ENCODE measurements at regions not wholly inside any gene's neighbourhood (a gene's known extent, or its start where the extent isn't known, plus 50 kb on each side); places are given as distances from the start of the nearest gene placed in this dataset.

DNA sequence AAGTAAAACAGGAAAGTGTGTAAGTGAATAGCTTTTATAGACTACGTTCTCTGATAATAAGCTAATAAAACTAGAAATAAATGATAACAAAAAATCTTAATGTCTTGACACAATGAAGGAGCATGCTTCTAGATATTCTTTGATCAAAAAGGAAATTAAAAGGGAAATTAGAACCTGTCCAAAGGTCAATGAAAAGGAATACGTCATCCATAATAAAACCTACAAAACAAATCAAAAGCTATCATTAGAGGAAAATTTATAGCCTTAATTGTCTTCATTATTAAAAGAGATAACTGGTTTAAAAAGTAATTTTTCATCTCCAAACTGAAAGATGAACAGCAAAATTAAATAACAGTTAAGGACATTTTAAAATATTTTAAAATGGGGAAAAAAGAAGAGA, 196.3 kb upstream of the BTBD3 start (continued):
- no peak for TF ChIP-seq FOXP4 (CRISPR knock-in tag; IDR thresholded peaks at IDR 0.05)
- TF ChIP-seq, protein P1, sequence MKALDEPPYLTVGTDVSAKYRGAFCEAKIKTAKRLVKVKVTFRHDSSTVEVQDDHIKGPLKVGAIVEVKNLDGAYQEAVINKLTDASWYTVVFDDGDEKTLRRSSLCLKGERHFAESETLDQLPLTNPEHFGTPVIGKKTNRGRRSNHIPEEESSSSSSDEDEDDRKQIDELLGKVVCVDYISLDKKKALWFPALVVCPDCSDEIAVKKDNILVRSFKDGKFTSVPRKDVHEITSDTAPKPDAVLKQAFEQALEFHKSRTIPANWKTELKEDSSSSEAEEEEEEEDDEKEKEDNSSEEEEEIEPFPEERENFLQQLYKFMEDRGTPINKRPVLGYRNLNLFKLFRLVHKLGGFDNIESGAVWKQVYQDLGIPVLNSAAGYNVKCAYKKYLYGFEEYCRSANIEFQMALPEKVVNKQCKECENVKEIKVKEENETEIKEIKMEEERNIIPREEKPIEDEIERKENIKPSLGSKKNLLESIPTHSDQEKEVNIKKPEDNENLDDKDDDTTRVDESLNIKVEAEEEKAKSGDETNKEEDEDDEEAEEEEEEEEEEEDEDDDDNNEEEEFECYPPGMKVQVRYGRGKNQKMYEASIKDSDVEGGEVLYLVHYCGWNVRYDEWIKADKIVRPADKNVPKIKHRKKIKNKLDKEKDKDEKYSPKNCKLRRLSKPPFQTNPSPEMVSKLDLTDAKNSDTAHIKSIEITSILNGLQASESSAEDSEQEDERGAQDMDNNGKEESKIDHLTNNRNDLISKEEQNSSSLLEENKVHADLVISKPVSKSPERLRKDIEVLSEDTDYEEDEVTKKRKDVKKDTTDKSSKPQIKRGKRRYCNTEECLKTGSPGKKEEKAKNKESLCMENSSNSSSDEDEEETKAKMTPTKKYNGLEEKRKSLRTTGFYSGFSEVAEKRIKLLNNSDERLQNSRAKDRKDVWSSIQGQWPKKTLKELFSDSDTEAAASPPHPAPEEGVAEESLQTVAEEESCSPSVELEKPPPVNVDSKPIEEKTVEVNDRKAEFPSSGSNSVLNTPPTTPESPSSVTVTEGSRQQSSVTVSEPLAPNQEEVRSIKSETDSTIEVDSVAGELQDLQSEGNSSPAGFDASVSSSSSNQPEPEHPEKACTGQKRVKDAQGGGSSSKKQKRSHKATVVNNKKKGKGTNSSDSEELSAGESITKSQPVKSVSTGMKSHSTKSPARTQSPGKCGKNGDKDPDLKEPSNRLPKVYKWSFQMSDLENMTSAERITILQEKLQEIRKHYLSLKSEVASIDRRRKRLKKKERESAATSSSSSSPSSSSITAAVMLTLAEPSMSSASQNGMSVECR (CRISPR knock-in tag; IDR thresholded peaks at IDR 0.05; ENCODE audit: borderline replicate concordance) = no peak
- TF ChIP-seq, protein P2, sequence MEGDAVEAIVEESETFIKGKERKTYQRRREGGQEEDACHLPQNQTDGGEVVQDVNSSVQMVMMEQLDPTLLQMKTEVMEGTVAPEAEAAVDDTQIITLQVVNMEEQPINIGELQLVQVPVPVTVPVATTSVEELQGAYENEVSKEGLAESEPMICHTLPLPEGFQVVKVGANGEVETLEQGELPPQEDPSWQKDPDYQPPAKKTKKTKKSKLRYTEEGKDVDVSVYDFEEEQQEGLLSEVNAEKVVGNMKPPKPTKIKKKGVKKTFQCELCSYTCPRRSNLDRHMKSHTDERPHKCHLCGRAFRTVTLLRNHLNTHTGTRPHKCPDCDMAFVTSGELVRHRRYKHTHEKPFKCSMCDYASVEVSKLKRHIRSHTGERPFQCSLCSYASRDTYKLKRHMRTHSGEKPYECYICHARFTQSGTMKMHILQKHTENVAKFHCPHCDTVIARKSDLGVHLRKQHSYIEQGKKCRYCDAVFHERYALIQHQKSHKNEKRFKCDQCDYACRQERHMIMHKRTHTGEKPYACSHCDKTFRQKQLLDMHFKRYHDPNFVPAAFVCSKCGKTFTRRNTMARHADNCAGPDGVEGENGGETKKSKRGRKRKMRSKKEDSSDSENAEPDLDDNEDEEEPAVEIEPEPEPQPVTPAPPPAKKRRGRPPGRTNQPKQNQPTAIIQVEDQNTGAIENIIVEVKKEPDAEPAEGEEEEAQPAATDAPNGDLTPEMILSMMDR (IDR thresholded peaks at IDR 0.05) = no peak
- TF ChIP-seq STAT6 (CRISPR knock-in tag; conservative IDR thresholded peaks at IDR 0.05; ENCODE audit: low read depth) = no peak
- TF ChIP-seq E2F5 (CRISPR knock-in tag; IDR thresholded peaks at IDR 0.05) = no peak
- TF ChIP-seq SMAD3 (CRISPR knock-in tag; IDR thresholded peaks at IDR 0.05; ENCODE audit: borderline replicate concordance) = no peak
- no peak for TF ChIP-seq USF1 (CRISPR knock-in tag; IDR thresholded peaks at IDR 0.05)

DNA sequence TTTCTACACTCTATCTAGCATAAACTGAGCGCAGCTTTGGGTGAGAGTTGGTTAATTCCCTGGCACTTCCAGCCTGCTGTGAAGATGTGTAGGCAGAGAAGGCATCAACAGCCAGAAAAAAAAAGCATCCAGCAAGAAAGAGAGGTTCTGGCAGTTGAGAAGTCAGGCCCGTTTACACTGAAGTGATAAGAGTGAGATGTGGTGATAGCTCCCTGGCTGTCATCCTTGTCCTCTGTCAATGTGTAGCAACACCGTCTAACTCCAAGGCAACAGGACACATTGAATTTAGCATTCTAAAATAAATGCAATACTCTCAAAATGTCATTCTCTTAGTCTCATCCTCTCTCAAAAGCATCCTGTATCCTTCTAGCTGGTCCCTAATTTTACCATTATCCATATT, 193.6 kb upstream of the BTBD3 start:
- DNase-seq (ENCODE audit: low spot score) (no peak), ATAC-seq (no peak)
- H3K27ac Mint-ChIP-seq = no peak overlapping the region
- no peak overlapping the region for H3K4me3 Mint-ChIP-seq
- no peaks in the 10 kb centered on the region for H3K36me3 Mint-ChIP-seq
- H3K9me3 Mint-ChIP-seq = no peaks in the 10 kb centered on the region
- H3K27me3 Mint-ChIP-seq (ENCODE audit: low read depth) = no peaks in the 10 kb centered on the region
- POLR2A ChIA-PET = no interaction called here
- CTCF ChIA-PET = interaction anchor here (0.6 kb wide), 1 partner anchor 46 kb away, joined by 3 read pairs; no protein-coding TSS in a partner anchor
- H3K4me1 Mint-ChIP-seq = peaks cover 21% of the 10 kb centered on the region
- no peak for TF ChIP-seq NR2C2 (CRISPR knock-in tag; IDR thresholded peaks at IDR 0.05)
- TF ChIP-seq ZMAT4 (CRISPR knock-in tag; IDR thresholded peaks at IDR 0.05) = no peak
- no peak for TF ChIP-seq FOXP1 (CRISPR knock-in tag; IDR thresholded peaks at IDR 0.05; ENCODE audit: borderline replicate concordance)
- TF ChIP-seq JUN (CRISPR knock-in tag; IDR thresholded peaks at IDR 0.05) = no peak
- TF ChIP-seq MAX (CRISPR knock-in tag; IDR thresholded peaks at IDR 0.05) = no peak
- no peak for TF ChIP-seq FOXP4 (CRISPR knock-in tag; IDR thresholded peaks at IDR 0.05)
- TF ChIP-seq, protein P3, sequence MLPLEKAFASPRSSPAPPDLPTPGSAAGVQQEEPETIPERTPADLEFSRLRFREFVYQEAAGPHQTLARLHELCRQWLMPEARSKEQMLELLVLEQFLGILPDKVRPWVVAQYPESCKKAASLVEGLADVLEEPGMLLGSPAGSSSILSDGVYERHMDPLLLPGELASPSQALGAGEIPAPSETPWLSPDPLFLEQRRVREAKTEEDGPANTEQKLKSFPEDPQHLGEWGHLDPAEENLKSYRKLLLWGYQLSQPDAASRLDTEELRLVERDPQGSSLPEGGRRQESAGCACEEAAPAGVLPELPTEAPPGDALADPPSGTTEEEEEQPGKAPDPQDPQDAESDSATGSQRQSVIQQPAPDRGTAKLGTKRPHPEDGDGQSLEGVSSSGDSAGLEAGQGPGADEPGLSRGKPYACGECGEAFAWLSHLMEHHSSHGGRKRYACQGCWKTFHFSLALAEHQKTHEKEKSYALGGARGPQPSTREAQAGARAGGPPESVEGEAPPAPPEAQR (CRISPR knock-in tag; IDR thresholded peaks at IDR 0.05) = no peak
- TF ChIP-seq, protein P4, sequence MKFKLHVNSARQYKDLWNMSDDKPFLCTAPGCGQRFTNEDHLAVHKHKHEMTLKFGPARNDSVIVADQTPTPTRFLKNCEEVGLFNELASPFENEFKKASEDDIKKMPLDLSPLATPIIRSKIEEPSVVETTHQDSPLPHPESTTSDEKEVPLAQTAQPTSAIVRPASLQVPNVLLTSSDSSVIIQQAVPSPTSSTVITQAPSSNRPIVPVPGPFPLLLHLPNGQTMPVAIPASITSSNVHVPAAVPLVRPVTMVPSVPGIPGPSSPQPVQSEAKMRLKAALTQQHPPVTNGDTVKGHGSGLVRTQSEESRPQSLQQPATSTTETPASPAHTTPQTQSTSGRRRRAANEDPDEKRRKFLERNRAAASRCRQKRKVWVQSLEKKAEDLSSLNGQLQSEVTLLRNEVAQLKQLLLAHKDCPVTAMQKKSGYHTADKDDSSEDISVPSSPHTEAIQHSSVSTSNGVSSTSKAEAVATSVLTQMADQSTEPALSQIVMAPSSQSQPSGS (CRISPR knock-in tag; IDR thresholded peaks at IDR 0.05; ENCODE audit: borderline replicate concordance, low read depth) = no peak
- TF ChIP-seq ZNF219 (CRISPR knock-in tag; IDR thresholded peaks at IDR 0.05; ENCODE audit: borderline replicate concordance) = no peak
- no peak for TF ChIP-seq MXD4 (CRISPR knock-in tag; IDR thresholded peaks at IDR 0.05; ENCODE audit: borderline replicate concordance)
